ENCODE measurements at regions not wholly inside any gene's neighbourhood (a gene's known extent, or its start where the extent isn't known, plus 50 kb on each side); places are given as distances from the start of the nearest gene placed in this dataset.
A peak's percentile ranks its signal among the peaks of the same experiment; 100 is the strongest.
"Not testable (repeated sequence)": the region's sequence is repeated elsewhere in the genome, so short reads cannot be mapped to it uniquely, and the experiment has no call there.

GRCh38 chrX:134045372-134045771, 60.0 kb upstream of the GPC3 start:
- H3K9ac ChIP-seq (ENCODE audit: low read length); H3K4me1 ChIP-seq (ENCODE audit: control insufficient read depth, insufficient read depth, low read length); H3K27me3 ChIP-seq (replicated peaks; ENCODE audit: control insufficient read depth, insufficient read depth, low read length); DNase-seq (ENCODE audit: low read depth); H3K9me3 ChIP-seq (ENCODE audit: control insufficient read depth, low read length); H3K4me3 ChIP-seq (ENCODE audit: low read length); H3K36me3 ChIP-seq (ENCODE audit: control insufficient read depth, insufficient read depth, low read length, severe bottlenecking): not testable (repeated sequence)

GRCh38 chrX:134067107-134067506, 81.7 kb upstream of the GPC3 start:
- H3K27me3 ChIP-seq (replicated peaks; ENCODE audit: control insufficient read depth, insufficient read depth, low read length); H3K4me1 ChIP-seq (ENCODE audit: control insufficient read depth, insufficient read depth, low read length): not testable (repeated sequence)

GRCh38 chrX:134071899-134072298, 86.5 kb upstream of the GPC3 start:
- H3K36me3 ChIP-seq (ENCODE audit: control insufficient read depth, insufficient read depth, low read length, severe bottlenecking); H3K4me3 ChIP-seq (ENCODE audit: low read length); H3K4me1 ChIP-seq (ENCODE audit: control insufficient read depth, insufficient read depth, low read length); H3K9ac ChIP-seq (ENCODE audit: low read length); DNase-seq (ENCODE audit: low read depth); H3K27me3 ChIP-seq (replicated peaks; ENCODE audit: control insufficient read depth, insufficient read depth, low read length); H3K9me3 ChIP-seq (ENCODE audit: control insufficient read depth, low read length): not testable (repeated sequence)

More at GRCh38 chrX:134067107-134067506, 81.7 kb upstream of the GPC3 start:
- not testable (repeated sequence) for H3K4me3 ChIP-seq (ENCODE audit: low read length); H3K9ac ChIP-seq (ENCODE audit: low read length); DNase-seq (ENCODE audit: low read depth); H3K36me3 ChIP-seq (ENCODE audit: control insufficient read depth, insufficient read depth, low read length, severe bottlenecking); H3K9me3 ChIP-seq (ENCODE audit: control insufficient read depth, low read length)

GRCh38 chrX:134073341-134073740, 87.9 kb upstream of the GPC3 start:
- H3K9ac ChIP-seq (ENCODE audit: low read length) = no peak overlapping the region
- H3K27me3 ChIP-seq (replicated peaks; ENCODE audit: control insufficient read depth, insufficient read depth, low read length) = peaks cover 6% of the 10 kb centered on the region
- H3K9me3 ChIP-seq (ENCODE audit: control insufficient read depth, low read length) = no peaks in the 10 kb centered on the region
- H3K4me1 ChIP-seq (ENCODE audit: control insufficient read depth, insufficient read depth, low read length) = no peaks in the 10 kb centered on the region
- H3K36me3 ChIP-seq (ENCODE audit: control insufficient read depth, insufficient read depth, low read length, severe bottlenecking) = no peaks in the 10 kb centered on the region
- no peak overlapping the region for H3K4me3 ChIP-seq (ENCODE audit: low read length)
- no peak for DNase-seq (ENCODE audit: low read depth)

GRCh38 chrX:134074151-134074550, 88.8 kb upstream of the GPC3 start:
- no peaks in the 10 kb centered on the region for H3K9me3 ChIP-seq (ENCODE audit: control insufficient read depth, low read length)
- no peak for DNase-seq (ENCODE audit: low read depth)
- H3K4me3 ChIP-seq (ENCODE audit: low read length) = no peak overlapping the region

GRCh38 chrX:134075894-134076718, 90.7 kb upstream of the GPC3 start:
- Histone ChIP-seq H3K36me3 (ENCODE audit: control insufficient read depth, insufficient read depth, low read length, severe bottlenecking) (no peaks in the 10 kb centered on the region), H3K27me3 (replicated peaks; ENCODE audit: control insufficient read depth, insufficient read depth, low read length) (peaks cover 3% of the 10 kb centered on the region), H3K4me3 (ENCODE audit: low read length) (no peak overlapping the region), H3K4me1 (ENCODE audit: control insufficient read depth, insufficient read depth, low read length) (no peaks in the 10 kb centered on the region), H3K9me3 (ENCODE audit: control insufficient read depth, low read length) (no peaks in the 10 kb centered on the region), H3K9ac (ENCODE audit: low read length) (no peak overlapping the region)
- DNase-seq (ENCODE audit: low read depth) = no peak

More at GRCh38 chrX:134074151-134074550, 88.8 kb upstream of the GPC3 start:
- H3K36me3 ChIP-seq (ENCODE audit: control insufficient read depth, insufficient read depth, low read length, severe bottlenecking) = no peaks in the 10 kb centered on the region
- H3K9ac ChIP-seq (ENCODE audit: low read length) = no peak overlapping the region
- H3K27me3 ChIP-seq (replicated peaks; ENCODE audit: control insufficient read depth, insufficient read depth, low read length) = peaks cover 5% of the 10 kb centered on the region
- no peaks in the 10 kb centered on the region for H3K4me1 ChIP-seq (ENCODE audit: control insufficient read depth, insufficient read depth, low read length)

- peaks cover 9% of the 10 kb centered on the region for H3K9me3 ChIP-seq (ENCODE audit: control insufficient read depth, low read length)
- no peak overlapping the region for H3K9ac ChIP-seq (ENCODE audit: low read length)
- H3K27me3 ChIP-seq (replicated peaks; ENCODE audit: control insufficient read depth, insufficient read depth, low read length) = no peaks in the 10 kb centered on the region
- no peaks in the 10 kb centered on the region for H3K36me3 ChIP-seq (ENCODE audit: control insufficient read depth, insufficient read depth, low read length, severe bottlenecking)
- no peaks in the 10 kb centered on the region for H3K4me1 ChIP-seq (ENCODE audit: control insufficient read depth, insufficient read depth, low read length)
- no peak for DNase-seq (ENCODE audit: low read depth)
- H3K4me3 ChIP-seq (ENCODE audit: low read length) = no peak overlapping the region
Measured at GRCh38 chrX:134095366-134095765, 110.0 kb upstream of the GPC3 start.

- Histone ChIP-seq H3K9ac (ENCODE audit: low read length) (no peak overlapping the region), H3K9me3 (ENCODE audit: control insufficient read depth, low read length) (peaks cover 10% of the 10 kb centered on the region), H3K36me3 (ENCODE audit: control insufficient read depth, insufficient read depth, low read length, severe bottlenecking) (no peaks in the 10 kb centered on the region), H3K27me3 (replicated peaks; ENCODE audit: control insufficient read depth, insufficient read depth, low read length) (peaks cover 7% of the 10 kb centered on the region), H3K4me3 (ENCODE audit: low read length) (no peak overlapping the region), H3K4me1 (ENCODE audit: control insufficient read depth, insufficient read depth, low read length) (no peaks in the 10 kb centered on the region)
- DNase-seq (ENCODE audit: low read depth) = no peak
Measured at GRCh38 chrX:134101636-134102035, 116.2 kb upstream of the GPC3 start.

GRCh38 chrX:134115270-134115669, 121.7 kb upstream of the CCDC160 start:
- no peak overlapping the region for H3K9ac ChIP-seq (ENCODE audit: low read length)
- no peaks in the 10 kb centered on the region for H3K9me3 ChIP-seq (ENCODE audit: control insufficient read depth, low read length)
- H3K4me3 ChIP-seq (ENCODE audit: low read length) = no peak overlapping the region
- no peak for DNase-seq (ENCODE audit: low read depth)
- no peaks in the 10 kb centered on the region for H3K36me3 ChIP-seq (ENCODE audit: control insufficient read depth, insufficient read depth, low read length, severe bottlenecking)
- no peaks in the 10 kb centered on the region for H3K4me1 ChIP-seq (ENCODE audit: control insufficient read depth, insufficient read depth, low read length)
- H3K27me3 ChIP-seq (replicated peaks; ENCODE audit: control insufficient read depth, insufficient read depth, low read length) = peaks cover 11% of the 10 kb centered on the region

- peaks cover 5% of the 10 kb centered on the region for H3K27me3 ChIP-seq (replicated peaks; ENCODE audit: control insufficient read depth, insufficient read depth, low read length)
- H3K9ac ChIP-seq (ENCODE audit: low read length) = no peak overlapping the region
- H3K9me3 ChIP-seq (ENCODE audit: control insufficient read depth, low read length) = no peaks in the 10 kb centered on the region
- no peaks in the 10 kb centered on the region for H3K36me3 ChIP-seq (ENCODE audit: control insufficient read depth, insufficient read depth, low read length, severe bottlenecking)
- H3K4me1 ChIP-seq (ENCODE audit: control insufficient read depth, insufficient read depth, low read length) = no peaks in the 10 kb centered on the region
- no peak for DNase-seq (ENCODE audit: low read depth)
- H3K4me3 ChIP-seq (ENCODE audit: low read length) = no peak overlapping the region
Measured at GRCh38 chrX:134137341-134137740, 99.6 kb upstream of the CCDC160 start.

- Histone ChIP-seq H3K36me3 (ENCODE audit: control insufficient read depth, insufficient read depth, low read length, severe bottlenecking) (no peaks in the 10 kb centered on the region), H3K4me1 (ENCODE audit: control insufficient read depth, insufficient read depth, low read length) (no peaks in the 10 kb centered on the region), H3K4me3 (ENCODE audit: low read length) (no peak overlapping the region), H3K9me3 (ENCODE audit: control insufficient read depth, low read length) (no peaks in the 10 kb centered on the region), H3K27me3 (replicated peaks; ENCODE audit: control insufficient read depth, insufficient read depth, low read length) (peaks cover 6% of the 10 kb centered on the region), H3K9ac (ENCODE audit: low read length) (no peak overlapping the region)
- DNase-seq (ENCODE audit: low read depth) = no peak
Measured at GRCh38 chrX:134139090-134139489, 97.9 kb upstream of the CCDC160 start.

- peak; percentile 65 for DNase-seq (ENCODE audit: low read depth)
Measured at GRCh38 chrX:134144231-134144630, 92.8 kb upstream of the CCDC160 start.

More at GRCh38 chrX:134144231-134144630, 92.8 kb upstream of the CCDC160 start:
- Histone ChIP-seq H3K4me3 (ENCODE audit: low read length) (no peak overlapping the region), H3K9me3 (ENCODE audit: control insufficient read depth, low read length) (no peaks in the 10 kb centered on the region), H3K9ac (ENCODE audit: low read length) (no peak overlapping the region), H3K4me1 (ENCODE audit: control insufficient read depth, insufficient read depth, low read length) (peaks cover 7% of the 10 kb centered on the region), H3K27me3 (replicated peaks; ENCODE audit: control insufficient read depth, insufficient read depth, low read length) (peaks cover 19% of the 10 kb centered on the region), H3K36me3 (ENCODE audit: control insufficient read depth, insufficient read depth, low read length, severe bottlenecking) (no peaks in the 10 kb centered on the region)
